ENCODE measurements at regions not wholly inside any gene's neighbourhood (a gene's known extent, or its start where the extent isn't known, plus 50 kb on each side); places are given as distances from the start of the nearest gene placed in this dataset.
"Not testable (repeated sequence)": the region's sequence is repeated elsewhere in the genome, so short reads cannot be mapped to it uniquely, and the experiment has no call there.

DNA sequence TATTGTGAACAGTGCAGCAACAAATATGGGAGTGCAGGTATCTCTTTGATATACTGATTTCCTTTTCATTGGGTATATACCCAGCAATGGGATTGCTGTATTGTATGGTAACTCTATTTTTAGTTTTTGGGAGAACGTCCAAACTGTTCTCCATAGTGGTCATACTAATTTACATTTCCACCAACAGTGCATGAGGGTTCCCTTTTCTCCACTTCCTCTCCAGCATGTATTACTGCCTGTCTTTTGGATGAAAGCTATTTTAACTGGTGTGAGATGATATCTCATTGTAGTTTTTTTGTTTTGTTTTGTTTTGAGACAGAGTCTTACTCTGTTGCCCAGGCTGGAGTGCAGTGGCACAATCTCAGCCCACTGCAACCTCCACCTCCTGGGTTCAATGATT, 52.4 kb upstream of the KCNK12 start:
- TF ChIP-seq EZH2, EZH2phosphoT487 (IDR thresholded peaks at IDR 0.05): not testable (repeated sequence)
- TF ChIP-seq, protein P1, sequence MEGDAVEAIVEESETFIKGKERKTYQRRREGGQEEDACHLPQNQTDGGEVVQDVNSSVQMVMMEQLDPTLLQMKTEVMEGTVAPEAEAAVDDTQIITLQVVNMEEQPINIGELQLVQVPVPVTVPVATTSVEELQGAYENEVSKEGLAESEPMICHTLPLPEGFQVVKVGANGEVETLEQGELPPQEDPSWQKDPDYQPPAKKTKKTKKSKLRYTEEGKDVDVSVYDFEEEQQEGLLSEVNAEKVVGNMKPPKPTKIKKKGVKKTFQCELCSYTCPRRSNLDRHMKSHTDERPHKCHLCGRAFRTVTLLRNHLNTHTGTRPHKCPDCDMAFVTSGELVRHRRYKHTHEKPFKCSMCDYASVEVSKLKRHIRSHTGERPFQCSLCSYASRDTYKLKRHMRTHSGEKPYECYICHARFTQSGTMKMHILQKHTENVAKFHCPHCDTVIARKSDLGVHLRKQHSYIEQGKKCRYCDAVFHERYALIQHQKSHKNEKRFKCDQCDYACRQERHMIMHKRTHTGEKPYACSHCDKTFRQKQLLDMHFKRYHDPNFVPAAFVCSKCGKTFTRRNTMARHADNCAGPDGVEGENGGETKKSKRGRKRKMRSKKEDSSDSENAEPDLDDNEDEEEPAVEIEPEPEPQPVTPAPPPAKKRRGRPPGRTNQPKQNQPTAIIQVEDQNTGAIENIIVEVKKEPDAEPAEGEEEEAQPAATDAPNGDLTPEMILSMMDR (IDR thresholded peaks at IDR 0.05): not testable (repeated sequence)

Measured in neural progenitor cell (in vitro differentiated cells).